ENCODE measurements at regions not wholly inside any gene's neighbourhood (a gene's known extent, or its start where the extent isn't known, plus 50 kb on each side); places are given as distances from the start of the nearest gene placed in this dataset.

DNA sequence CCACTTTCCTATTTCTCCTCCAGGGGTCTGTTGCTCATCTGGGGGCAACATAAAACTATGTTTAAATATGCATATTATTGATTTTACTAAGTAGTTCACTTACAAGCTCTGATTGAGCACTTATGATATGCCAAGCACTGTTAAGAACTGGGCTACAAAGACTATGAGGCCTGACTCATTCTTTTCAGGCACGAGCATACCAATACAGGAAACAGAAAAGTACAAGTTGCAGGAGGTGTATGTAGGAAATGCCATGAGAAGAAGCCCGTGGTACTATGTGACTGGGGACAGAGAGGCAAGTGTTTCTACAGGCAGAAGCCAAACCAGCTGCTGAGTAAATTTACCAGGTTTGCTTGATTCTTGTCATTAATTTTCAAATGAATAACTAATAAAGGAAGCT is 120.4 kb upstream of the PTGFR start:
- DNase-seq: no peak

DNA sequence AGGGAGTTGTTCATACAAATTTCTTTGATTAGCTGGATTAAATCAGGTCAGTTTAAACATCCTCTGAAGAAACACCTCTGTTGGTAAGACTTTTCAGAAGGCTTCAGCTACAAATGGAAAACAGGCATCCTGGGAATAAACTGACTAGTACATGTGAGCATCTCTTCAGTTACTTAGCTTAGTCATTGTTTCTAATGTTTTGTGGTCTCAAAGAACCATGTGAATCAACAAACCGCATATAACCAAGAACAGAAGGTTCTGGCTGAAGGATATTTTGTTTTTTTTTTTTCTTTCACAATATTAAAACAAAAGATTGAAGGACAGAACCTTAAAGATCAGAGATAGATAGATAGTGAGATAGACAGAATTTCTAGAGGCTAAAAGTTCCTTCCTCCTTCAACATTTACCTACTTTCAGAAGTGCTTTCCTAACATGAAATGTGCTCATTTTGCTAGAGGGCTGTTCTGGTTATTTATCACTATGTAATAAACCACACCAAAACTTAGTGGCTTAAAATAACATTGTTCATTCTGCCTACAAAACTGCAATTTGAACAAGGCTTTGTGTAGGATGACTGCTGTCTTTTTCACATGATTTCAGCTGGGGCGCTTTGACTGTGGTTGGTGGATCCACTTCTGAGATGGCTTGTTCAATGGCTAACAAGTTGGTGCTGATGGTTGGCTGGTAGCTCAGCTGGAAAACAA is 119.8 kb upstream of the PTGFR start:
- no peak for DNase-seq

DNA sequence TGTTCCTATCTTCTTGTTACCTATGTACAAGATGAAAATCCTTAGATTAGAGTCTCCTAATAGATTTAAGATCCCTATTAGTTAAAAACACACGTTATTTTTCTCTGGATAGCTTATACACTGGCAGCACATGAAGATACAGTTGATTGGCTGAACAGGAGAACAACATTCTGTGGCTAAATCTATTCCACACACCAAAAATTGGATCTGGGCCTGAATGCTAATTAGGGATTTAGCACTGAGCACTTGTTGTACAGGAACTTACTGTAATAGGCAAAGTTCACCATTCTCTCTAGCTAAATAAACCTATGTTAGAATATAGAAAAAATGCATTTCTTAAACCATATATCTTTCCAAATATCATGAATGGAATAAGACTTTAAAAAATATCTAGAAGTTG is 117.1 kb upstream of the PTGFR start:
- no peak for DNase-seq

DNA sequence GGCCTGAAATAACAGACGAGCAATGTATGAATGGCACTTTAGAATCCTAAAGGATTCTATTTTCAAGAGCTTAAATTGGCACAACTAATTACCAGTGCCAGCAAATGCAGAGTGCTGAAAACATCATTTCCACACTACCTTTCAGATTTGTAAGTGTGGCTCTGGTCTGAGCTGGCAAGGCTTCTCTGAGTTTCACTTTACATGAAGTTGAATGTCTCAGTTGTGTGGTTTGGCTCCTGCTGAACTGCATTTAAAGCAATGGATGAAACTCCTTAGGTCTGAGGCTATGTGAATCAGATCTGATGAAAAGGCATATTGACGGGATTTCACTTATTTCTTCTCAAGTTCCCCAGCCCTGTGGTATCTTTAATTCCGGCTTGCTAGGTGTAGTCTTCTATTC is 114.8 kb upstream of the PTGFR start:
- no peak for DNase-seq

DNA sequence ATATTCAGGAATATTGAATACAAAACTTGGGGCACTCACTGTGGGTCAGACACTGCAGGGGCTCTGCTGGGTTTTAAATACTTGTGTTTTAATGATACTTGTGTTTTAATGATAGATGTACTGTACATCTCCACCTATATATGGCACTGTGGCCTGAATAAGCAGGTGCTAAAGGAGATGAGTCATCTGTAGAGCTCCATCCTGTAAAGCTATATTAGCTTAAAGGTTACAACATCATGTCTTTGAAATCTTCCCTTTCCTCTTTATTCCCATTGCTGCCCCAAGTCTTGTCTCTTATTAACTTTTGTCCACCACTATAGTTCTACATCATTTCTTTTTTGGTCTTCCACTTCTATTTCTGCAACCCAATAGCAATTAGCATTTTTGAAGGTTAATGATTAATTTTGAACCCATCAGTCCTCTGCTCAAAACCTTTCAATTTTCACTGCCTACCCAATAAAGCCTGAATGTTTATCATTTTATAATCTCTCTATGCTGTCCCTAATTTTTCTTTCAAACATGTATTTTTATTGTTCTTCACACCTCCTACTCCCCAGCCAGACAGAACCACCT is 113.3 kb upstream of the PTGFR start:
- DNase-seq: no peak

DNA sequence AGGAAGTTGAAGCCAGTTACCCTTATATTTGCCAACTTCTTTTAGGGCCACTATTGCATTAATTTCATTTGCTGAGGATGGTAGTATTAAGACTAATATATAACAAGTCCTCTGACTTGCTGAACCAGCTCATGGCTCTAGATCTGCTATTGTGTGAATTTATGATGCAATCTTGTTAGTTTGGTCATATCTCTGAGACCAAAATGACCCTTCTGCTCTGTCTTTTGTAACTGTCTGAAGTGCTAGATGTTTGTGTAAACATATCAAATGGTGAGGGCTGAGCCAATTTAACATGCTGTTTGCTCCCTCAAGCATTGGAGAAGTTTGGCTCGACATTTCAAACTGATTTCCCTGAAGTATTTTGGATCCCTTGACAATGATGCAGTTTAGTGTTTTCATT is 106.9 kb upstream of the PTGFR start:
- DNase-seq: no peak

DNA sequence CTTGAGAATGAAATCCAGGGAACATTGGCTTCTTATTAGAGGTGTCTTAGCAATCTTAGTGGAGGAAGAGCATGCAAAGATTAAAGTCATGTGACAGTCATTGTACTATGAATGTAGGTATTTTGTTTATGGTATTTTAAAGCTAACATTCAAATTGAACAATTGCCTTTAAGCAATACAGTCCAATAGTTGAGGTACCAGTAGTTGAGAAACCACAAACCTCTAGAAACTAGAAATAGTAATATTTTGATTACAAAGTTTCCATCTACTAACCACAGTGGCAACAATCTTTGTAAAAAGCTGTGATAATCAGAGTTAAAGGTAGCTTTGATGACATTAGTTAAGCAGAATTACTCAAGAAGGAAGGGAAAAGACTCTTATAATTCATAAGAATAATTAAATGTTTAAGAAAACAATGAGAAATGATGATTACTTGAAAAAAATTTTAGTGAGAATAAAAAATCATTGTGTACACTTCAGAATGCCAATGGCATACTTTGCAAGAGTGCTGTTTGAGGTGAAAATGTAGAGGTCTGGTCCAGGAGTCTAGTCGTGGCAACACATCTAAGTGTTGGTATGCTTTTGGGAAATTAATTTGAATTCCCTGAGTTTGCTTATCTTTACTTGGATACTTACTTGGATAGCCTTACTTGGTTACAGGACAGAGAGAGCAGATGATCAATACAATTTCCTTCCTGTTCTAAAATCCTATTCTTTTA is 104.9 kb upstream of the PTGFR start:
- no peak for DNase-seq

DNA sequence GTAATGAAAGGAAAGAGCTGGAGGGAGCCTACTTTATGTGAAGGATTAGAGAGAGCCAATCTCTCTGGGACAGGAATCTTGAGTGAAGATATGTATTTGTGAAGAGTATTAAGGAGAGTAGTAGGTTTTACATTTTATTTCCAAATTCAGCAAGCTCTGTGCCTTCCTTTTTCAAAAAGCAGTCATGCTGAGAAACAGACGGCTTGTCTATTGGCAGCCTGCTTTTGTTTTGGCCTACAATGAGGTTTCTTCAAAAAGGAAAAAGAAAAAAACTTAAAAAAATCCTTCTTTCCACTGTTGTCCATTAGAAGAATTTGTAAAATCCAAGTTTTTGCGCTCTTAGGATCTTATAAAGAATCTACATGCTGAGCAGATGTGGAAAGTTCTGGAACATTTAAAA is 103.6 kb upstream of the PTGFR start:
- DNase-seq: no peak

DNA sequence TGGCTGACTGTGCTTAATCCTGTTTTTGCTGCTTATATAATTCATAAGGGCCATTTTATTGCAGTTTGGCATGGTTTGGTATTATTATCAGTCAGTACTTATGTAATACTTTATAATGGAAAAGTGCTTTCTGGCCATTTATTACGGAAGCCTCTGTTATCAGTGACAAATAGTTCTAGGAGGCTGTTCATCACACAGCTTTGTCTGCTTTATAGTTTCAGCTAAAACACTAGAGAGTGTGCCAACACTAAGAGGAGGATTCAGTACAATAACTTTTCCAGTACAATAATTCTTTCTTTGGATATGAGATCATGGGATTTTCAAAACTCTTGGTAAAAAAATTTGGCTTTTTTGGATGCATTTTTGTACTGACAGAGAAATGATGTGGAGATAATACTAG is 102.9 kb upstream of the PTGFR start:
- no peak for DNase-seq

DNA sequence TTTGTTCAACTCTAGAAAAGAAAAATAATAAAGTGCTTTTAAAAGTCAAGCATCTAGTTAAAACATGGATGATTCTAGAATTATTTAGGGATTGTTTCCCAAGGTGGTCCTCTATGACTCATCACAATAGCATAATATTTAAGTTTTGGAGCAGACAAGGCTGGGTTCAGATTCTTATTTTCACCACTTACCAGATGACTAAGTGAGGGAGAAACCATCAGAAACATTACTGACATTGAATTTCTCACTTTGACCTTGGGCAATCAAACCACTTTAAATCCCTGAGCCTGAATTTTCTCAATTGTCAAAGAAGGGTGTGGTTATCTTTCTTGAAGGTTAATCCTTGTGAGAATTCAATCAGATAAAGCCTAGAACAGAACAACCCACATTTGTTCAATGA is 102.5 kb upstream of the PTGFR start:
- no peak for DNase-seq

DNA sequence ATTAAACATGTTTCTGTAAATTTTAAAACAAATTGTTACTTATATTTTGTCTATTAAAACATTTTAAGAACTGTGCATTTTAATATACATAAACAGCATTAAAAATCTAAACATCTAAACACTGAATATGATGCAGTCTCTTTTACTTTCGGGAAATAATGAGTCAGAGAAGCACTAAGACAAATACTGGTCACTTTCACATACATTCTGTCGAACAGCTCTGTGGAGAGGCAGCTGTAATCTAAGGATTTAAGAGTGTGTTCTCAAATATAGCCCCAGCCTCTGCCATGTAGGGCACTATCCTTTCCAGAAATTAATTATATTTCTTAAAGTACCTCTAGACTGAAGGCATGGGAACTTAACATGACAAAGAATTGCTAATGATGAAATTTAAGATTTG is 89.6 kb upstream of the PTGFR start:
- no peak for DNase-seq

DNA sequence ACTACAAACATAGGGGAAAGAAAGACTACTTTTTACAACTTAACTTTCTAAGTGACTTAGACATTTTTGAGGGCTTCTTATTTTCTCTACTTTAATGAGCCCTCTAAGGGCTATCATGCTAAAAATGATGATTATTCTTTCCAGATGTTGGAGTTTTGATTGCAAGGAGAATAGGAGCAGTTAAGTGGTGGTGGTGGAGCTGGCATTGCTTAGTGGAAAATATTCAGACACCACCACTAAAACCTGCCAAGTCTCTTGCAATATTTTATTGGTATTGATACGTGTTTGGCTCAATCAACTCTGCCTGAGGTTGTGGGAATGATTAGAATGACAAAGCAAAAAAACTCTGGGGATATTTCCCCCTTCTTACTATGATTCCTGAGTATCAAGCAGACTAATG is 82.6 kb upstream of the PTGFR start:
- DNase-seq: no peak

DNA sequence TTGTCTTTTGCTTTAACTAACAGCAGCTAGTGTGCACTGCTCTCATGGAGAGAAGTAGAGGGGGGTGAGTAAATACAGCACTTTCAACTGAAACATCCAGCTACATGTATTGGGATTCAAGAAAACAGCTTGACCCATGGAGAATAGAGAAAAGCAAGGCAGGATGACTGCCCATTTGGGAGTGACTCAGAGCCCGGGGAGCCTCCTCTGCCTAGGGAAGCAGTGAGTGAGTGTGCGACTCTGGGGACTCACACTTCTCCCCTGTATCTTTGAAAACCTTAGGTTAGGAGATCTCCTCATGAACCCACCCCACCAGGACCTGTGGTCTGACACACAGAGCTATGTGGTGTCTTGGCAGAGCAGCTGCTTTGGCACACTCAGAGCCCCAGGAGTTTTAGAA is 82.0 kb upstream of the PTGFR start:
- DNase-seq: no peak

DNA sequence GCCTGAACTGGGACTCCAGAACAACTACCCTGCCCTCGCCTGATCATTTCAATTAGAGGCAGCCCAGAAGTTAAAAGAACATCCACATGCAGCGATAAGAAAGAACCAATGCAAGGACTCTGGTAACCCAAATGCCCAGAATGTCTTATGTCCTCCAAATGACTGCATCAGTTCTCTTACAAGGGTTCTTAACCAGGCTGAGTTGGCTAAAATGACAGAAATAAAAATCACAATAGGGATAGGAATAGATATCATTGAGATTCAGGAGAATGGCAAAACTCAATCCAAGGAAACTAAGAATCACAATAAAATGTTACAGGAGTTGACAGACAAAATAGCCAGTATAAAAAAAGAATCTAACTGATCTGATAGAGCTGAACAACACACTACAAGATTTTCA is 80.1 kb upstream of the PTGFR start:
- no peak for DNase-seq

DNA sequence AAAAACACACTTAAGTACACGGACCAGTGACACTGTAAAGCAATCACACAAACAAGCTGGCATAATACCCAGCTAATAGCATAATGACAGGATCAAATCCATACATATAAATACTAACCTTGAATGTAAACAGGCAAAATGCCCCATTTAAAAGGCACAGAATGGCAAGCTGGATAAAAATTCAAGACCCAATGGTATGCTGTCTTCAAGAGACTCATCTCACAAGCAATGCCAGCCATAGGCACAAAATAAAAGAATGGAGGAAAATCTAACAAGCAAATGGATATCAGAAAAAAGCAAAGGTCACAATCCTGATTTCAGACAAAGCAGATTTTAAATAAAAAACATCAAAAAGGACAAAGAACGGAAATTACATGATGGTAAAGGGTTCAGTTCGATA is 79.1 kb upstream of the PTGFR start:
- no peak for DNase-seq

DNA sequence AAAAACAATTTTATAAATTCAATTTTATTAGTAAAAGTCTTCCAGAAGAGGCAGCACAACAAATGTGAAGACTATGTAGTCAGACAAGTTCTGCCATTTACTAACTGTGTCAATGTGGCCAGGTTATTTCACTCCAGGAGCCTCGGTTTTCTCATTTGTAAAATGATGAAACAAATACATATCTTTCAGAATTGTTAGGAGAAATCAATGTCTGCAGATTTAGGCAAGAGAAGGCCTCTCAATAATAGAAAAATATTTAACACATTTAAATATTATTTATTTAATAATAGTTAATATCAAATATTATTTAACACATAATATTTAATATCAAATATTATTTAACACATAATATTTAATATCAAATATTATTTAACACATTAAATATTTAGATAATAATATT is 75.6 kb upstream of the PTGFR start:
- DNase-seq: no peak

DNA sequence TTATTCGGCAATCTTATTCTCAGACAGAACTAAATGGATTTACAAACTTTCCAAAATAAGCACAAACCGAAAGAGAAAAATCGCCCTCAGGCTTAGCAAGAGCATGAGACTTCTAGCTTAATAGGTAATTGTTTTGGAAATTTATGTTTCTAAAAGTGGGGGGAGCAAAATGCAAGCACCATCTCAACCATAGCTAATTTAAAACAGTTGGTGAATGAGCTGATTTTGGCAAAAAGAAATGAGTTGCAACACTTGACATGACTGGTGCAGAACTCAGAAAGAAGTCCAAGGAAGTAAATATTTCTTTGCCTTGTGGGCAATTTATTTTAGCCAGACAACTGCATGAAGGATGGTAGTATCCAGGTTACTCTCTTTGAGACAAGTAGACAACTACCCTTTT is 71.5 kb upstream of the PTGFR start:
- DNase-seq: no peak

DNA sequence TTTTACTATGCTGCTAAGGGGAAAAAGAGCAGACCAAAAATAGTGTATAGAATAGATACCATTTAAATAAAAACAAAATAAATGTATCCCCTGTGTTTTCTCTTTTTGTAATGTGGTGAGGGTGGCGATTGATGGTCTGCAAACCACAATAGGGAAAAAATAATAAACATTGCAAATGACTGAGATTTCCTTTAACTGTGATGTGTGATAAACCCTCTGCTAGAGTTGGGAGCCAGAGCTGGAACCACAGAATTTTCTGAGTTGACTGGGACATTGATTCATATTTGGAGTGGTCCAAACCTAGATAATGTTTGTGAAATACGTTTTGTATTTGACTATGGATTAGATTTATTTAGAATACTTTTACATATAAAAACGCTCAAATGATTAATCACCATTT is 70.6 kb upstream of the PTGFR start:
- no peak for DNase-seq

DNA sequence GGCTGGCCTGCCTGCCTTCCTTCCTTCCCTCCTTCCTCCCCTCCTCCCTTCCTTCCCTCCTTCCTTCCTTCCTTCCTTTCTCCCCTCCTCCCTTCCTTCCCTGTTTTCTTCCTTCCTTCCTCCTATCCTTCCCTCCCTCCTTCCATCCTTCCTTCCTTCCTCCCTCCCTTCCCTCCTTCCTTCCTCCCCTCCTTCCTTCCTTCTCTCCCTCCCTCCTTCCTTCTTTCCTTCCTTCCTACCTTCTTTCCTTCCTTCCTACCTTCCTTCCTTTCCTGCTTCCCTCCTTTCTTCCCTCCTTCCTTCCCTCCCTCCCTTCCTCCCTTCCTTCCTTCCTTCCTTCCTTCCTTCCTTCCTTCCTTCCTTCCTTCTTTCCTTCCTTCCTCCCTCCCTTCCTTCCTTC is 70.1 kb upstream of the PTGFR start:
- no peak for DNase-seq

DNA sequence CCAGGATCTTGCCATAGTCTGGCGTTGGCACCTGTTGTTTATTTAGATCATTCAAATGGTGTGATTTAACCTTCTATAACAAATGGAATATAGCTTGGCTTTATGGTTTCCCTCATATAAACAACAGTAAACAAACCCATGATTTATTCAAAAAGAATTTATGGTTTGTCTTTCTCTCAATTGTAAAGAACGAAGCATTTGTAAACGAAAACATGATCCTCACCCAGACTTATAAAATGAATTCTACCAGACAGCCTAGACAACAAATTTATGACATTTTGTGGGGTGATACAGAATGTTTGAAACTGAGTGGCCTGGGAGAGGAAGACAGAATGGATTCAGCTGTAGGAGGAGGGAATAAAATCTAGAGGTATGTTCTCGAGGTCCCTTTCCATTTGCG is 66.1 kb upstream of the PTGFR start:
- DNase-seq: no peak

DNA sequence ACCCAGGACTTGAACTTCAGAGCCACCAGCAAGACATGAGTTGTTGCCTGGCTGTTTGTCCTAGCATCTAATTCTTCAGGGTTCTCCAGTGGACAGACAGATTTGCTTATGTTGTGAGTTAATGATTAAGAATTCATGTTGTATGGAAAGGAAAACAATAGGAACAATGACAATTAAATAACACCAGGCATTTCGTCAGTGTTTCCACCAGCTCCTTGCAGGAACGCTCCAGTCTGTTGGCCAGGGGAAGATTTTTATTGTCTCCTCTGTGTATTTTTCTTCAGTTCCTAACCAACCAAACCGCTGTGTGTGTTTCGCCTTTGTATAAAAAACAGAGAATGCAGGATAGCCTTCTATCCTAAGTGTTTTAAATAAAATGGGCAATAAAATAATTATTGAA is 64.4 kb upstream of the PTGFR start:
- no peak for DNase-seq

DNA sequence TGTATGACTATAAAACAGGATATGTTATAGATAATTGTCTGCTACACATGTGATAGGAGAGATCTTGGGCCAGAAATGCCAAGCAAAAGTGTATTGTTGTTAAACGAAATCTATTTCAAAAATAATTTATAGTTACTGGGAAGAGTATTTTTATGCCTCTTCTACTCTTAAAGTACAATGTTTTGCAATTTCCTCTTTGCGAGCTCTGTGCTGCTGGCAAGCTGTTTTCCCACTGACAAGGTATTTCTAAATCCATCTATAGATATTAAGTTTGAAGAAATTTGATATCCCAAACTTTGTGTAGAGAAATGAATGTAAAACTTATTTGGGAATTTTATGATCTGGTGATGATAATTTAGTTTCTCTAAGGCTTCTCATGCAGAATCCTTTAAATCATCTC is 63.3 kb upstream of the PTGFR start:
- DNase-seq: no peak

DNA sequence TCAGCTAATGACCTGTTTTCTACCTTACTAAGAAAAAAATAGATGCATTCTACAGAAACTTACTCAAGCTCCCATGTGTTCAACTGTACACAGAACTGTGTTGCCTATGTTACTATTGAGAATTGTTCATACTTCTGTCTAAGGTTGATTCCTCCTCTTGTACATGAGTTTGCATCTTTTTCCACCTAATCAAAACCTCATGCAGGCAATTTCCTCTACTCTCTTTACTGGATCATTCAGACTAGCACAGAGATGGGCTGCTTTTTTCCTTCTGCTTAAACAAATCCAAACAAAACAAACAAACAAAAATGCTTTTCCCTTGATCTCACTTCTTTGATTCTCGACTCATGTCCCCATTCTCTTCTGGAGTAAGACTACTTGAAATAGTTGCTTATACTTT is 58.8 kb upstream of the PTGFR start:
- no peak for DNase-seq

DNA sequence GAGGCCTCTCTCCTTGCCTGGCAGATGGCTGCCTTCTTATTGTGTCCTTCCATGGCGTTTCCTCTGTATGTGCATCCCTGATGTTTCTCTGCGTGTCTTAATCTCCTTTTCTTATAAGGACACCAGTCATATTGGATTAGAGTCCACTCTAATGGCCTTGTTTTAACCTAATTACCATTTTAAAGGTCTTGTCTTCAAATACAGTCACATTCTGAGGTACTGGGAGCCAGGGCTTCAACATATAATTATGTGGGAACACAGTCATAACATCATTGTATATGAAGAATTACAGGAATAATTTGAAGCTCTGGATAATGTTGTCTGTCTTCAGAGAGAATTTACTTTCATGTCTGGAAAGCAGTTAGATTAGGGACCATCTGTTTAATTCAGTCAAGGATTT is 56.4 kb upstream of the PTGFR start:
- no peak for DNase-seq

DNA sequence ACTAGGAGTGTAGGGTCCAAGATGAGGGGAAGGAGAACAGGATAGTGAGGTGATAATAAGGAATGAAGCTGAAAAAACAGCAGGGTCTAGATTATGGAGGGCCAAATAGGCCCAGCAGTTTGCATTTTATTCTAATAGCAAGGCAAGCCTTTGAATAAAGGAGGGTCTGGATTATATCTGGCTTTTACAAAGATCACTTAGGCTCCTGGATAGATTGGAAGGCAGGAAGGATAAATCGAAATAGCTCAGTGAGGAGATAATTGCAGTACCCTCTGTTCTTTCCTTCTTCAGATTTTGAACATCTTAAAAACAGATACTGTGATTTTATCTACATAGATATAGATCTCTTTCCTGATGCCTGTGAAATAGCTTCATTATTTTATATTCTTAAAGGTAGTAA is 53.8 kb upstream of the PTGFR start:
- no peak for DNase-seq
